GM18520 (cell line): ENCODE measurements at regions not wholly inside any gene's neighbourhood (a gene's known extent, or its start where the extent isn't known, plus 50 kb on each side); places are given as distances from the start of the nearest gene placed in this dataset.
"Not testable (repeated sequence)": the region's sequence is repeated elsewhere in the genome, so short reads cannot be mapped to it uniquely, and the experiment has no call there.

Source experiments
- ATAC-seq: cut with Tn5 transposase; IDR thresholded peaks from one replicate; pipeline ENCODE4 v1.9.1; 2021; ENCODE audit not compliant: unreplicated experiment

DNA sequence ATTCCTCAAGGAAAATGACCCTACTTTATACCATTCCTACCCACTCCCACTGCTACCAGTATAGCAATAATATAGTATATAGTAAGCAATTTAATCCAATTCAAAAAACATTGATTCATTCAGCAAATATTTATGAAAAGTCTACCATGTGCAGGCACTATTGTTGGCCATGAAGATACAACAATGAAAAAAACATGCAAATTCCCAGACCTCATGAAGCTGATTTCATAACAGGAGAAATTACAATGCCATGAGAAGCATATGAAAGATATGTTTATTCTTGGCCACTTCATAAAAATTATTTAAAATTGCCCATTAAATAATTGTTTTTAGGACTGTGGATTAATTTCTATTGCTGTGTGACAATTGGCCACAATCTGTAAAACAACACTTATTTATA, 315.8 kb upstream of the COL8A1 start:
- no peak for ATAC-seq

GRCh38 chr3:99321261-99321660, 317.1 kb upstream of the COL8A1 start:
- ATAC-seq: no peak

DNA sequence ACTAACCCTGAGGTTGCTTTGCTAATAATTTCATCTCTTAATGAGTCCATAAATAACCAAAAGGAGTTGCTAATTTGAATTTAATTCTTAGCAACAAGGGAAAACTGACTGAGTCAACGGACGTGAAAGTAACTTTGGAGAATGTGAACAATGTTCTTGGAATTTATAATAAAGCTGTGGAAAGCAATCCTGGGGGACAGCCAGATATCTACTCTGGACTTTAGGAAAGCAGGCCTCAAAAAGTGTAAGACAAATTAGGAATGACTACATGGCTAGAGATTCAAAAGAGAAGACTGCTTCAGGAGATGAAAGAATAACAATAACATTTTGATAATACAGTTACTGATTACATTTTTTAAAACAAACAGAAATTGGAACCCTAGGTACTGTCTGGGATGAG, 318.4 kb upstream of the COL8A1 start:
- no peak for ATAC-seq

DNA sequence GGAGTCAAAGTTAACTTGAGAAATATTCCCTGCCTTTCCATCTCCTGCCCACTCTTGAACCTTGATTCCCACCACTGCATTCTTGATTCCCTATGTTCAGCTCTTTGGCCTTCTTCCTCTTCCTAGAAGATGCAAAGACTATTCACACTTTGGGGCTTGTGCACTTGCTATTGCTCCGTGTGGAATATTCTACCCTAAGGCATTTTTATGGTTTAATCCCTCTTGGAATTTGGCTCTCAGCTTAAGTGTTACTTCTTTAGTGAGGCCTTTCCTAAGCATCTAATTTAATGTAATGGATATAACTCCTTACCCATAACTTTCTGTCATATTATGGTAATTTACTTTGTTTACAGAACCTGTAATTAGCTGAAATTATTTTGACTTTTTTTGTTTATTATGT, 318.9 kb upstream of the COL8A1 start:
- no peak for ATAC-seq

GRCh38 chr3:99317201-99317600, 321.2 kb upstream of the COL8A1 start:
- ATAC-seq: no peak

DNA sequence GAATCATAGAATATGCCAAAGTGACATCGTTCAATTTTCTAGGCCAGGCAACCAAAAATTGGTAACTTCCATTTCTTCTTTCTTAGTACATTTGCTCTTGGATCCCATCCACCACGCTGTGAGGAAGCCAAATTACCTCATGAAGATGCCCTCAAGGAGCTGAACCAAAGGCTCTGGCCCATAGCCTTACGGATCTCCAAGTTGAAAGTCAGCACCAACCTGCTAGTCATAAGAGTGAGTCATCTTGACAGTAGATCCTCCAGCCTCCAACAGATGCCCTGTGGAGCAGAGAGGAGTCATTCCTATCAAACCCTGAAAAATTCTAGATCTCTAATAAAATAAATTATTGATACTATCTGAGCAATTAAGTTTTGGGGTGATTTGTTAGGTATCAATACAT, 322.5 kb upstream of the COL8A1 start:
- ATAC-seq: no peak

GRCh38 chr3:99313485-99313884, 324.9 kb upstream of the COL8A1 start:
- no peak for ATAC-seq

- ATAC-seq: no peak
These were observed 339.7 kb upstream of the COL8A1 start for GRCh38 chr3:99298661-99299060.

DNA sequence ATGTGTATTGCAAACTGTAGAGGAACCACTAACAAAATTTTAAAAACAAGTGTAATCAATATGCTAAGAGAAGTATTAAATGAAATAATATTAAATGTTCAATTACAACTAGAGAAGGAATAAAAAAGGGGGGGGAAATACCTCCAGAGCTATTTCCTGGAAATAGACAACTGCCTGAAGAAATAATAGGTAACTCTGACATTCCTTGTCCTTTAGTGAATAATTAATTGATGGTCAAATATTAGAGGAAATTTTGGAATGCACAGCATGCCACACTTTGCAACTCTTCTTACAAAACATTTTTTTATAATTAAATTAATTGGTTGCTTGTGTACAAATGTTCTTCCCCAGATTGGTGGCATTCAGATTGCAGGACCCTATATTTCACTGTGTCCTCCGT, 342.6 kb upstream of the COL8A1 start:
- no peak for ATAC-seq

DNA sequence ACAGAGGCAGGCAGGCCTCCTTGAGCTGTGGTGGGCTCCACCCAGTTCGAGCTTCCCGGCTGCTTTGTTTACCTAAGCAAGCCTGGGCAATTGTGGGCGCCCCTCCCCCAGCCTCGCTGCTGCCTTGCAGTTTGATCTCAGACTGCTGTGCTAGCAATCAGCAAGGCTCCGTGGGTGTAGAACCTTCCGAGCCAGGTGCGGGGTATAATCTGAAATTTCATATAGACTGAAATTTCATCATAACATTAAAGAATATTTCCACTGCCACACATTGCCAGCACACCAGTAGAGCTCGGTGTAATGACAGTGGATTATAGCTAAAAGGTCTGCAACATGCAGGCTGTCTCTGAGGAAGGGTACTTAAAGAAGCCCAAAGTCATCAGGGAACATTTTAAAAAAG, 344.3 kb upstream of the COL8A1 start:
- ATAC-seq: not testable (repeated sequence)

DNA sequence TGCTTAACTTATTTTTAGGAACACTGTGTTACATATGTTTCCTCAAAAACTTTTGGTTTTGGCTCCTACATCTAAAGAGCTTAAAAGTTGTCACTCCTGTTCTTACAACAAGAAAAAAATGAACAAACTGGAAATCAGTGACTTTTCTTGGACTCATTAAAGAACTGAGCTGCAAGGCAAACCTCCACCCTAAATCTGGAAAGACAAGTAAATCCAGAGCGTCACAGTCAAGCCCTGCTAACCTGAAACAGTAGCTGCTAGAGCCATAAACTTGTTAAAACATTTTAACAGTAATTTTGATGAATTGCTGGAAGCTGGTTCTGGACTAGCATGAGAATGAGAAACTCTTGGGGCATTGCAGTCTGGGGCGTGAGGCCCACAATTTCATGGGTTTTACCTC, 350.5 kb upstream of the COL8A1 start:
- ATAC-seq: no peak

DNA sequence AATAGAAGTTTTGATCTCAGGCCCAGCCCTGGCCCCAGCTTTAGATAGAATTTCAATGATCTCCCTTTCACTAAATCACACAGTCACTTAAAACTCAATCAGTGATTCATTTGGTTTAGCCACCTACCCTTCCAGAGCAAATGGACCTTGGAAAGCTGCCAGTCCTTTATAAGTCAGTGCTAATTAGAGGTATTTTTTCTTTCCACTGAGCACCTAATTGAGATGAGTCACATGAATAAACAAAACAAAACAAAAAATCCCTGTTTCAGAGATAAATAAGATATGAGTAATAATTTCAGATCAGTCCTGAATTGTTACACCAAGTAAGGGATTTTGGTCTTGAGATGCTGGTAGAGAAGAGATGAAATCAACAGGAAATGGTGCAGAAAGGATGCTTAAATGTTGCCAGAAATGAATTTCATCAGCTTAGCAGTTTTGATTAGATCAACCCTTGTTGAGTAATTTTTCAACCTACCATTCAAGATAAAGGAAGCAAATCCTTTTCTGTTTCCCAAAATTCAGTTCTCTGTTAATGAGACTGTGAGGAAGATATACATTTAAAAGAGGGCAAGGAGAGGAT, 352.0 kb upstream of the COL8A1 start:
- ATAC-seq: no peak

GRCh38 chr3:99269606-99270351, 368.3 kb upstream of the DCBLD2 start:
- ATAC-seq: no peak

- ATAC-seq: no peak
These were observed 355.3 kb upstream of the DCBLD2 start for GRCh38 chr3:99256788-99257187.

- ATAC-seq: no peak
These were observed 352.5 kb upstream of the DCBLD2 start for GRCh38 chr3:99253963-99254355.

GRCh38 chr3:99250821-99251355, 349.4 kb upstream of the DCBLD2 start:
- ATAC-seq: no peak

GRCh38 chr3:99250272-99250671, 348.8 kb upstream of the DCBLD2 start:
- no peak for ATAC-seq

GRCh38 chr3:99249627-99250026, 348.1 kb upstream of the DCBLD2 start:
- no peak for ATAC-seq

DNA sequence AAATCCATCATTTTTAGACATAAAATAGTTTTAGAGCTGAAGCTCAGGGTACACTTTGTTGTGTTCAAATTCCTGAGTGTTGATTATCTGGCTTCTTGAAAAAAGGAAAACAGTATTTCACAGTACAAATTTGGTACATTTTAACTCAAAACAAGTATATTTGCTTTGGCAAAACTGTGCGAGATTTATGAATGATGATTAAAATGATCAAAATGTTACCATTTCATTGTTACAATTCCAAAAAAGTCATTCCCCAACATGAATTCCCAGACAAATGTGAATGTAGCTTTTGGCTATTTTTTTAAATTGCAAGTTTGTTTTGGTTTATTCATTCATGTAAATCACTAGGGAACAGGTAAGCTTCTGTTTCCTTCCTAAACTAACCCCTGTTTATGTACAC, 347.4 kb upstream of the DCBLD2 start:
- no peak for ATAC-seq

- no peak for ATAC-seq
These were observed 346.6 kb upstream of the DCBLD2 start for GRCh38 chr3:99248130-99248529.

DNA sequence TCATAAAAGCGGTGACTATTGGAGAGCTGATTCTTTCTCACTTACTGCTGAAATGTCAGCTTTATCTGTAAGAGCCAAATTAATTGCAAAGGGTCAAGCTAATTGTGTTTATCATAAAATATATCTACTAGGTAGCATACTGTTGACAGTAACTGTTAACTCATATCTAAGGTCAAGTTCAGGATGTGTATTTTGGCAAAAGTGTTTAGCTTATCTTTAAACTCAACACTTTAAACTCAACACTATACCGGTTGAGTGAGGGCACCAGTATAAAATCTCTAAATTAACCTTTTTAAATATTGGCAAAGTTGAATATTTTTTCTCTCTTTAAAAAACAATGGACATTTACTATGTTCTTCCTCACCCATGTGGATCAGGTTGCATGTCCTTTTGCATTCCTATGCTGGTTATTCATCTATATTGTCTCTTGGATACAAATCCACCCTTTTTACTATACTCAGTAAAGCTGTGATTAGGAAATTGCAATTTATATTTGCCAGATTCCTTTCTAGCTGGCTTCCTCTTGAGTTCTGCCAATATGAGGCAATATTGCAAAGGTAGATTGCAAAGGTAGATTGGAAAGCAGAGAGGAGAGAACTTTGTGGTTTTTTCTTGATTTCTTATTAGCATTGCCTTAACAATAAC, 344.6 kb upstream of the DCBLD2 start:
- ATAC-seq: no peak

DNA sequence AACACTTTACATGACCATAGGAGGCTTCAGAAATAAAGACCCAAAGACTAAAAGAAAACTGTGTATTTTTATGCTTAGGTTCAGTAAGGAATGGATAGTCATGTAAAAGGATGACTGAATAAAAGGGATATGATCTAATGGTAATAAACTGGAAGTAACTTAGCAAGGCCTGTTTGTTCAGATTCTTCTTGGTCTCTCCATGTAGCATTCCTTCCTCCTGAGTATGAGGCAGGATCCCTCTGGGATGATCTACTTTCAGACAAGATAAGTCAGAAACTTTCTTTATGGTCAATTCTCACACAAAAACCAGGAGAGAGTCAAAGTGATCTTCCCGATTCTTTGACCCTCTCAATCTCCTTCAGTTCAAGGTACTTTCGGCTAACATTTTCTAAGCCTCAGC, 340.8 kb upstream of the DCBLD2 start:
- no peak for ATAC-seq
